B cell (primary cell): ENCODE measurements at regions not wholly inside any gene's neighbourhood (a gene's known extent, or its start where the extent isn't known, plus 50 kb on each side); places are given as distances from the start of the nearest gene placed in this dataset.

Experiments used
- ATAC-seq: fragments of 200-7000 bp; cut with Tn5 transposase; one replicate; pipeline ENCODE4 v1.10.0; 2021; ENCODE audit warnings: low read depth, mild to moderate bottlenecking, moderate number of reproducible peaks, moderate library complexity
- CTCF ChIA-PET: fragments of 350-600 bp; sonication (Branson Sonifier 250); formaldehyde crosslinking; loops from one replicate; lab custom pipeline; 2021; ENCODE audit warnings: antibody characterized with exemption, inconsistent platforms; lab: Charles Lee
- POLR2A ChIA-PET: fragments of 350-600 bp; sonication (Branson Sonifier 250); formaldehyde crosslinking; loops from one replicate; lab custom pipeline; 2021; ENCODE audit warnings: antibody characterized with exemption; lab: Charles Lee
- DNase-seq: peaks from one replicate; pipeline ENCODE4 v3.0.0; 2013
- H2AFZ ChIP-seq: 2 replicates; pipeline ENCODE4 v1.6.1; 2012; ENCODE audit warnings: mild to moderate bottlenecking, low read depth, low read length; ENCODE audit not compliant: insufficient read depth, poor library complexity, severe bottlenecking
- H3K27ac ChIP-seq, 2 donors: 1 replicate in 1 of 2; 2 replicates in 1 of 2; pipeline ENCODE4 v1.5.1; 2012 to 2013; ENCODE audit warnings: low read length in 2 of 2, mild to moderate bottlenecking in 2 of 2, moderate library complexity in 1 of 2
- H3K27me3 ChIP-seq, 4 experiments: fragments of 200-600 bp in 1 of 4; sonication (generic) in 1 of 4; replicated peaks in 1 of 4; 1 replicate in 2 of 4; 2 replicates in 2 of 4; pipeline versions ENCODE4 v1.6.1 to v1.7.0; 2013 to 2016; ENCODE audit warnings: low read length in 3 of 4, mild to moderate bottlenecking in 2 of 4, mixed read lengths in 1 of 4, moderate library complexity in 1 of 4; ENCODE audit not compliant: insufficient read depth in 4 of 4, control insufficient read depth in 3 of 4; ENCODE audit errors: control extremely low read depth in 1 of 4
- H3K36me3 ChIP-seq, 2 experiments: replicated peaks in 1 of 2; 1 replicate in 1 of 2; 2 replicates in 1 of 2; pipeline versions ENCODE4 v1.6.1 to v1.7.1; 2013; ENCODE audit warnings: low read length in 1 of 2; ENCODE audit not compliant: insufficient read depth in 2 of 2, control insufficient read depth in 1 of 2; ENCODE audit errors: control extremely low read depth in 1 of 2, extremely low read depth in 1 of 2
- H3K4me1 ChIP-seq, 2 donors: fragments of 200-600 bp in 1 of 2; sonication (generic) in 1 of 2; 1 replicate in 1 of 2; 2 replicates in 1 of 2; pipeline versions ENCODE4 v1.5.1 to v1.6.1; 2013 to 2017; ENCODE audit warnings: low read length in 2 of 2; ENCODE audit not compliant: control insufficient read depth in 2 of 2, insufficient read depth in 2 of 2
- H3K4me2 ChIP-seq: replicated peaks from 2 replicates; pipeline ENCODE3; 2012; ENCODE audit warnings: mild to moderate bottlenecking, low read depth, low read length; ENCODE audit not compliant: poor library complexity, severe bottlenecking
- H3K4me3 ChIP-seq, 5 experiments: fragments of 200-600 bp in 1 of 5; sonication (generic) in 1 of 5; 1 replicate in 3 of 5; 2 replicates in 2 of 5; pipeline versions ENCODE4 v1.5.1 to v1.7.0; 2011 to 2016; ENCODE audit warnings: low read length in 4 of 5, mild to moderate bottlenecking in 4 of 5, low read depth in 2 of 5, control low read depth in 1 of 5, moderate library complexity in 1 of 5; ENCODE audit not compliant: insufficient read depth in 1 of 5; ENCODE audit errors: control extremely low read depth in 1 of 5, extremely low read depth in 1 of 5
- H3K79me2 ChIP-seq: fragments of 200-600 bp; sonication (generic); one replicate; pipeline ENCODE4 v1.6.0; 2016; ENCODE audit warnings: low read length; ENCODE audit not compliant: control insufficient read depth, insufficient read depth
- H3K9ac ChIP-seq: fragments of 200-600 bp; sonication (generic); 2 replicates; pipeline ENCODE4 v1.6.1; 2017; ENCODE audit warnings: mild to moderate bottlenecking, low read length, moderate library complexity
- H3K9me3 ChIP-seq, 3 donors: one replicate each; pipeline versions ENCODE4 v1.6.1 to v1.7.1; 2013; ENCODE audit warnings: low read length in 2 of 3; ENCODE audit not compliant: control insufficient read depth in 2 of 3, insufficient read depth in 1 of 3; ENCODE audit errors: control extremely low read depth in 1 of 3
- H4K20me1 ChIP-seq: 2 replicates; pipeline ENCODE4 v1.6.0; 2012; ENCODE audit warnings: mild to moderate bottlenecking, low read length; ENCODE audit not compliant: insufficient read depth, control insufficient read depth, poor library complexity, severe bottlenecking
- H3K27ac Mint-ChIP-seq: one replicate; pipeline ENCODE4 v1.8.0; 2021; ENCODE audit warnings: mixed read lengths
- H3K27me3 Mint-ChIP-seq: one replicate; pipeline ENCODE4 v1.8.0; 2021; ENCODE audit warnings: mixed read lengths
- H3K4me1 Mint-ChIP-seq: one replicate; pipeline ENCODE4 v1.8.0; 2021; ENCODE audit warnings: mixed read lengths
- H3K4me3 Mint-ChIP-seq: one replicate; pipeline ENCODE4 v1.8.0; 2021; ENCODE audit warnings: mixed read lengths
- H3K9me3 Mint-ChIP-seq: one replicate; pipeline ENCODE4 v1.8.0; 2022; ENCODE audit warnings: mixed read lengths; ENCODE audit not compliant: insufficient read depth
- EZH2 ChIP-seq: IDR thresholded peaks from 2 replicates; pipeline ENCODE4 v1.6.1; 2012; ENCODE audit warnings: borderline replicate concordance, low read depth, mild to moderate bottlenecking, moderate library complexity, low read length; ENCODE audit not compliant: insufficient read depth, poor library complexity, severe bottlenecking
- WGBS: methylation state at CpG from one replicate; pipeline ENCODE4 v1.1.5; 2013; ENCODE audit warnings: missing lambda C conversion rate; ENCODE audit not compliant: insufficient coverage; 5-methylcytosine and 5-hydroxymethylcytosine counted together
- intact Hi-C: fragments of 100-400 bp; cut with micrococcal nuclease; formaldehyde crosslinking; loops from one replicate; pipeline ENCODE4 v1.10.0; 2022
- TF ChIP-seq, protein P1 (sequence below): fragments of 200-600 bp; IDR thresholded peaks from one replicate; pipeline ENCODE4 v1.8.0; 2022; ENCODE audit warnings: antibody characterized with exemption, mild to moderate bottlenecking

DNA sequence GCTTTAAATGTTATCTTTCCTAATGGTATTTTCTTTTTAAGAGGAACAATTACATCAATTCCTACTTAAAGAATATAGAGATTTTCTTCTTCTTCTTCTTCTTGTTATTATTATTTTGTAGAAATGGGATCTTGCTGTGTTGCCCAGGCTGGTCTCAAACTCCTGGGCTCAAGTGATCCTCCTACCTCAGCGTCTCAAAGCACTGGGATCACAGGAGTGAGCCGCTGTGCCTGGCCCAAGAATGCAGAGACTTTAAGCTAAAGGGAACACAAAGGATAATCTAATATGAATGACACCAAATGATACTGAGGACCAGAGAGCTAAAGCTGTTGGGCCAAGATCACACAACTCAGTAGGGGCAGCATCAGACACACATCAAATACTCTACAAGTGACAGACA is 87.4 kb upstream of the FOXQ1 start:
- no peak for ATAC-seq
- H3K27me3 ChIP-seq: no peaks in the 10 kb centered on the region
- H3K4me1 ChIP-seq: no peaks in the 10 kb centered on the region
- H3K9me3 ChIP-seq: peaks cover 0 to 3% (median 0%) of the 10 kb centered on the region in 3 donors
- POLR2A ChIA-PET: no interaction called here
- H3K27ac ChIP-seq: no peak overlapping the region
- intact Hi-C loops: no loop called here
- DNase-seq: no peak
- Mint-ChIP-seq H3K9me3 (no peaks in the 10 kb centered on the region), H3K27ac (no peak overlapping the region), H3K4me1 (no peaks in the 10 kb centered on the region), H3K4me3 (no peak overlapping the region), H3K27me3 (peaks cover 12% of the 10 kb centered on the region)
- H2AFZ ChIP-seq: no peak overlapping the region
- 86% methylated on average over 1 of the region's 2 CpGs for WGBS
- H3K79me2 ChIP-seq: no peaks in the 10 kb centered on the region
- CTCF ChIA-PET: no interaction called here
- no peaks in the 10 kb centered on the region for H4K20me1 ChIP-seq
- no peaks in the 10 kb centered on the region for H3K36me3 ChIP-seq
- no peak overlapping the region for H3K4me3 ChIP-seq
- no peak overlapping the region for H3K4me2 ChIP-seq
- H3K9ac ChIP-seq: no peak overlapping the region
- TF ChIP-seq, protein P1, sequence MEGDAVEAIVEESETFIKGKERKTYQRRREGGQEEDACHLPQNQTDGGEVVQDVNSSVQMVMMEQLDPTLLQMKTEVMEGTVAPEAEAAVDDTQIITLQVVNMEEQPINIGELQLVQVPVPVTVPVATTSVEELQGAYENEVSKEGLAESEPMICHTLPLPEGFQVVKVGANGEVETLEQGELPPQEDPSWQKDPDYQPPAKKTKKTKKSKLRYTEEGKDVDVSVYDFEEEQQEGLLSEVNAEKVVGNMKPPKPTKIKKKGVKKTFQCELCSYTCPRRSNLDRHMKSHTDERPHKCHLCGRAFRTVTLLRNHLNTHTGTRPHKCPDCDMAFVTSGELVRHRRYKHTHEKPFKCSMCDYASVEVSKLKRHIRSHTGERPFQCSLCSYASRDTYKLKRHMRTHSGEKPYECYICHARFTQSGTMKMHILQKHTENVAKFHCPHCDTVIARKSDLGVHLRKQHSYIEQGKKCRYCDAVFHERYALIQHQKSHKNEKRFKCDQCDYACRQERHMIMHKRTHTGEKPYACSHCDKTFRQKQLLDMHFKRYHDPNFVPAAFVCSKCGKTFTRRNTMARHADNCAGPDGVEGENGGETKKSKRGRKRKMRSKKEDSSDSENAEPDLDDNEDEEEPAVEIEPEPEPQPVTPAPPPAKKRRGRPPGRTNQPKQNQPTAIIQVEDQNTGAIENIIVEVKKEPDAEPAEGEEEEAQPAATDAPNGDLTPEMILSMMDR: no peak
- no peak for TF ChIP-seq EZH2

DNA sequence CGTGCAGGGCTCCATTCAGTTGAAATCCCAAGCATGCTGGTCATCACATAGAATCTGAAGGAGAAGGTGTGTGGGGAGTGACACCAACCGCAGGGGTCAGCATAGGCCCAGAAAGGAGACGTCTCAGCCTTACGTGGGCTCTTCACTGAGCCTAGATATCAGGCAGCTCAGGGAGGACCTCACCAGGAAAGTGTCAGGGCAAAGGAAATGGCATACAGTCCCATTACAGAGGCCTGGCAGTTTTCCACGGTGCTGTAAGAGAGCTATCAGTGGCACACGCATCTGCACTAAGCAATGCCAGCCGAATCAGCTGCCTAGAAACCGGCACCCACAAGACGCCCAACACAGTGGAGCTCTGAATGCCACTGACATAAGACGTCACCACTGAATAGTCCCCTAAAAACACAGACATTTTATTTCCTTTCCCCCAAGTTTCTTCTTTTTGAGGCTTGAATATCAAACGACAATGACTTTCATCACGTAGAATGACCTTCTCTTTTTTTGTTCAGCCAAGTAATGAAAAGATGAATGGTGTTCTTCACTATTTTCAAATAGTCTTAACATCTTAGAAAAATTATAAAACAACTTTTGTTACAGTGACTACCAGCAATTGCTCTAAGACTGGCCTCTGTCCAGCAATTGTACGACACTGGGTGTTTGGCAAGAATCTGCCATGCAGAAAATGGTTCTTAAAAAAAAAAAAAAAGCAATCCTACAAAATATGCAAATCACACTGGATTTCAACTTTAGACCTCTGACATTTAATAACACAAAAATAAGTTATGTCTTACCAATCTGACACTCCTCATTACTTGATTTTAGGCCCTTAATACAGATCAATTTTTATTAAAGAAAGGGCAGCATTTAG is 88.9 kb upstream of the FOXQ1 start:
- no peak overlapping the region for H3K27ac ChIP-seq
- CTCF ChIA-PET: no interaction called here
- POLR2A ChIA-PET: no interaction called here
- no peak for DNase-seq
- no peaks in the 10 kb centered on the region for H3K27me3 ChIP-seq
- H3K36me3 ChIP-seq: no peaks in the 10 kb centered on the region
- no peaks in the 10 kb centered on the region for H3K79me2 ChIP-seq
- no peak overlapping the region for H3K9ac ChIP-seq
- no peak overlapping the region for H3K4me2 ChIP-seq
- H3K9me3 ChIP-seq: peaks cover 0 to 3% (median 0%) of the 10 kb centered on the region in 3 donors
- Mint-ChIP-seq H3K9me3 (no peaks in the 10 kb centered on the region), H3K4me3 (no peak overlapping the region), H3K27ac (no peak overlapping the region), H3K27me3 (peaks cover 7% of the 10 kb centered on the region), H3K4me1 (no peaks in the 10 kb centered on the region)
- no peaks in the 10 kb centered on the region for H3K4me1 ChIP-seq
- intact Hi-C loops: no loop called here
- no peaks in the 10 kb centered on the region for H4K20me1 ChIP-seq
- no peak for TF ChIP-seq EZH2
- TF ChIP-seq, protein P1: no peak
- WGBS: 88% methylated on average over 11 of the region's 13 CpGs
- H3K4me3 ChIP-seq: no peak overlapping the region
- H2AFZ ChIP-seq: no peak overlapping the region
- ATAC-seq: no peak
